Right ventricle myocardium superior (tissue), 1 donor: ENCODE measurements at regions not wholly inside any gene's neighbourhood (a gene's known extent, or its start where the extent isn't known, plus 50 kb on each side); places are given as distances from the start of the nearest gene placed in this dataset.
"Not testable (repeated sequence)": the region's sequence is repeated elsewhere in the genome, so short reads cannot be mapped to it uniquely, and the experiment has no call there.

Source experiments
- ATAC-seq: fragments of 200-7000 bp; cut with Tn5 transposase; one replicate; pipeline ENCODE4 v1.9.1; 2020; ENCODE audit warnings: mild to moderate bottlenecking; ENCODE audit not compliant: poor library complexity
- DNase-seq: peaks from one replicate; pipeline ENCODE4 v3.0.0-alpha.2; 2020
- intact Hi-C: fragments of 100-400 bp; cut with DNase I; formaldehyde crosslinking; loops from one replicate; pipeline ENCODE4 v1.11.2; 2022
- donor health status: DM: no; HTN: yes; CAD: no; lungs with severe emphysema.

DNA sequence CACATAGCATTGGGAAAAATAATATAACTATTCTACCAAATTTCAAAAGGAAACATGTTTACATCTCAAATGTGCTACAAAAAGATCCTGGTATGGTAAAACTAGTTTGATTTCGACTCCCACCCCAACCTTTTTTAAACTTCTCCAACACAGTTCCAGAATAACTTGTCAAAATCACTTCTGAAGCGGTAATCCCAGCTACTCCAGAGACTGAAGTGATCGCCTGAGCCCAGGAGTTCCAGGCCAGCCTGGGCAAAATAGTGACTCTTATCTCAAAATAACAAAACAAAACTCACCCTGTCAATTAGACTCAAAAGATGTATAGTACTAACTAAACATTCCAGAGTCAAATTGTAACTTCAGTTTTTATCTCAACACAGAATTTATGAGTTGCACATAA lies 71.3 kb upstream of the RNF38 start:
- intact Hi-C loops: no loop called here
- DNase-seq: no peak
- no peak for ATAC-seq

DNA sequence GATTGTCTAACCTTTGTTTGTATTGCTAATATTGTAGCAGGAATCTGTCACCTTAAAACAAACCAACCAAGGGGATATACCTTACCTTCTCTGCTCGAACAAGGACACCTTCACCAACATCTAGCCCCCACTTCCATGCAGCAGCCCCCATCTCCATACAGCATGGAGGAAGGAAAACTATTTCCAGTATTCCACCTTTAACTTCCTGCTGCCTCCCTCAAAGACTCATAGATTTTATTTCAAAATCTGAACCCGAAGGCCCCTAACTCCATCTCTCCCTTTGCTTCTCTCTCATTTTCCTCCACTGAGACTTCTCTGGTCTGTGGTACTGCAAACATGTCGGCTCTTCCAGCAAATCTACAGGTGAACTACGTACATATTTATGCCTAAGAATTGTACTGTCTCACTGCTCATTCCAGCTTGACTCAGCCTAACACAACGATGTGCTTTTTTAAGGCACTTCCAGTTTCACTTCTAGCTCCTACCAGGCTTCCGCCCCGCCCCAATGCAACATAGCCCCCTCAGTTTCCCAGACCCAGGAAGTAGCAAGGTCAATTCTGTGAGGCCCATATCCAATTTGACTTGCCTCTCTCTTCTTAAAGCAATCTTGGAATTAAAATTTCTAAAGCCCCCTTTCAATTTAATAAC lies 70.7 kb upstream of the RNF38 start:
- DNase-seq: peak; percentile 73
- intact Hi-C loops: no loop called here
- ATAC-seq: peak; percentile 87

DNA sequence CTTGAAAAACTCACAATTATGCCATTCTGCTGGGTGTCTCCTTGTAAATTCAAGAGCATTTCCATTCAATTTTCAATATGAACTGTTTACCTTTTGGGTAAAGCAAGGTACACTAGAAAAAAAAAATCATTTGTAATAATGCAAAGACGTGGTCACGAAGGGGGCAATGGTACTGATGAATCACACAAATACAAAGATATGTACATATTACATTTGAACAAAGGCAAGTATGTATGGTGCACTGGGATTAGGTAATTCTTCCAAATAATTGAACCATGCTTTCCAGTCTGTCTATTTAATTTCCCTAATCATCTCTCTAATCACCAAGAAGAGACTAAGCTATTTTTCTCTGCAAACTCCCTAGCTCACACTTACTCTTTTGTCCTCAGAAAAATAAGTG lies 63.4 kb upstream of the RNF38 start:
- intact Hi-C loops: no loop called here
- ATAC-seq: no peak
- no peak for DNase-seq

DNA sequence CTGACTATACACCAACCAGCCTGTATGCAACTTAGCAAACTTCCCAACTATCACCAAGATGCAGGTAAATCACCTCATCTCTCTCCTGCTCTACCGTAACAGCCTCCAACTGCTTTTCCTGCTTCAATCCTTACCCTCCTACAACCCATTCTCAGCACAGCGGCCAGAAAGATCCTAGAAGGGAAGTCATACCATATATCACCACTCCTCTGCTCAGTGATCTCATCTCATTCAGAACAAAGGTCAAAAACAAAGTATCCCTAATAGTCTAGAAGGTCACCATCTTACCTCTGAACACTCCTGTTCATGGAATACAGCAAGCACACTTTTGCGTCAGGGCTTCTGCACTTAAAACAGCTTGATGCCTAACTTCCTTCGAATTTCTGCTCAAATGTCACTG lies 62.2 kb upstream of the RNF38 start:
- intact Hi-C loops: no loop called here
- DNase-seq (no peak), ATAC-seq (peak; percentile 18)

GRCh38 chr9:36461323-36461722 lies 61.3 kb upstream of the RNF38 start:
- peak; percentile 48 for ATAC-seq

DNA sequence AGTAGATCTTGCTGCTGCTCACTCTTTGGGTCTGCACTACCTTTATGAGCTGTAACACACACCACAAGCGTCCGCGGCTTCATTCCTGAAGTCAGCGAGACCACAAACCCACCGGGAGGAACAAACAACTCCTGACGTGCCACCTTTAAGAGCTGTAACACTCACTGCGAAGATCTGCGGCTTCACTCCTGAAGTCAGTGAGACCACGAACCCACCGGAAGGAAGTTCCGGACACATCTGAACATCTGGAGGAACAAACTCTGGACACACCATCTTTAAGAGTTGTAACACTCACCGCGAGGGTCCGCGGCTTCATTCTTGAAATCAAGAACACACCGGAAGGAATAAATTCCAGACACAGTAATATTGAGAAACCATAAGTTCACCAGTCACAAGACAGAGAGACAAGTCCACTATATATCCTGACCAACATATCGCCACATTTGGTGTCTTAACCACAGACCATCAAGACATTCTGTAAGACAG lies 58.4 kb upstream of the RNF38 start:
- intact Hi-C loops, ATAC-seq, DNase-seq: not testable (repeated sequence)

More at GRCh38 chr9:36461323-36461722, 61.3 kb upstream of the RNF38 start:
- no peak for DNase-seq
- intact Hi-C loops: no loop called here

DNA sequence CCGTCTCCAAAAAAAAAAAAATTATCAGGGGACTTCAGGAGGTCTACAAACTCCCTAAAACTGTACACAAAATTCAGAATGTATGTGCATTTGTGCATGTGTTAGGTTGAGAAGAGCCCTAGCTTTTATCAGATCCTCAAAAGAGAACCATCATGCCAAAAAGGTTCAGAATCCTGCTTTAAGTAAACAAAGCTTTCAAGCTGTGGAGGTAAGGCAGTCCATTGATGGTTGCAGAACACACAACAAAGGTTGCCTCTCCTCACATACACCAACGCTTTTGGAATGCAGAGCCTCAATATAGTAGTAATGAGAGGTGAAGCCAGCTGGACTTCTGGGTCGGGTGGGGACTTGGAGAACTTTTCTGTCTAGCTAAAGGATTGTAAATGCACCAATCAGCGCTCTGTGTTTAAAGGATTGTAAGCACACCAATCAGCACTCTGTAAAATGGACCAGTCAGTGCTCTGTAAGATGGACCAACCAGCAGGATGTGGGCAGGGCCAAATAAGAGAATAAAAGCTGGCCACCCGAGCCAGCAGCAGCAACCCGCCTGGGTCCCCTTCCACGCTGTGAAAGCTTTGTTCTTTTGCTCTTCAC lies 57.9 kb upstream of the RNF38 start:
- ATAC-seq (no peak), DNase-seq (no peak)
- intact Hi-C loops: no loop called here

GRCh38 chr9:36456480-36457065 lies 56.5 kb upstream of the RNF38 start:
- ATAC-seq: no peak
- DNase-seq: no peak
- intact Hi-C loops: no loop called here

DNA sequence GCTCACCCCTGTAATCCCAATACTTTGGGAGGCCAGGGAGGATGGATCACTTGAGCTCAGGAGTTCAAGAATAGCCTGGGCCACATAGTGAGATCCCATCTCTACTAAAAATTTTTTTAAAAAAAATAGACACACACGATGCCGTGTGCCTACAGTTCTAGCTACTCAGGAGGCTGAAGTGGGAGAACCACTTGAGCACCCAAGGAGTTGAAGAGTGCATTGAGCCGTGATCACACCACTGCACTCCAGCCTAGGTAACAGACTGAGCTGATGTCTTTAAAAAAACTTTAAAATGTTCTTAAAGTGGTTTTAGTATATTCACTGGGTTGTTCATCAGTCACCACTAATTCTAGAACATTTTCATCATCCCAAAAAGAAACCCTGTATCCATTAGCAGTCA lies 51.9 kb upstream of the RNF38 start:
- intact Hi-C loops: no loop called here
- no peak for ATAC-seq

GRCh38 chr9:36450110-36450732 lies 50.2 kb upstream of the RNF38 start:
- ATAC-seq: no peak
- no peak for DNase-seq
- intact Hi-C loops: no loop called here

More for the DNA sequence above, 51.9 kb upstream of the RNF38 start:
- DNase-seq: no peak
